GM18867 (cell line): ENCODE measurements at regions not wholly inside any gene's neighbourhood (a gene's known extent, or its start where the extent isn't known, plus 50 kb on each side); places are given as distances from the start of the nearest gene placed in this dataset.
"Not testable (repeated sequence)": the region's sequence is repeated elsewhere in the genome, so short reads cannot be mapped to it uniquely, and the experiment has no call there.

Experiments
- ATAC-seq: cut with Tn5 transposase; IDR thresholded peaks from one replicate; pipeline ENCODE4 v1.9.1; 2021; ENCODE audit warnings: mild to moderate bottlenecking, moderate library complexity; ENCODE audit not compliant: unreplicated experiment

GRCh38 chr4:18090447-18090846, 68.9 kb upstream of the LCORL start:
- ATAC-seq, result not testable (repeated sequence)

DNA sequence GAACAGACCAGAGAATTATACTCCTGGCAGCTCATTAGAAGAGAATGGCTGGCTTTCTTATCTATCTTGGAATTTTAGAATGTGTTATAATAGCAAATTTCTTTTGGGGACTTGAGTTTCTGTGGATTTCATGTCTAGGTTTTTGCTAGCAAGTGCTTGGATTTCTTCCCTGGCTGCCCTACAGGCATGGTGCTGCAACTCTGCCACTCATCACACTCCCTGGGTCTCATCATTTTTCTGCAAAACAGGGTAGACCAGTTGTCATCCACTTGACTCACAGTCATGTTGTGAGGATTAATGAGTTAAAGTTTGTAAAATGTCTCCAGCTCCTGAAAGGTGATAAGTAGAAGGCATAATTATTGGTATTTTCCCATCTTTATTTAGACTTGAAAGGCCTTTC, 60.7 kb upstream of the LCORL start:
- ATAC-seq, result no peak

DNA sequence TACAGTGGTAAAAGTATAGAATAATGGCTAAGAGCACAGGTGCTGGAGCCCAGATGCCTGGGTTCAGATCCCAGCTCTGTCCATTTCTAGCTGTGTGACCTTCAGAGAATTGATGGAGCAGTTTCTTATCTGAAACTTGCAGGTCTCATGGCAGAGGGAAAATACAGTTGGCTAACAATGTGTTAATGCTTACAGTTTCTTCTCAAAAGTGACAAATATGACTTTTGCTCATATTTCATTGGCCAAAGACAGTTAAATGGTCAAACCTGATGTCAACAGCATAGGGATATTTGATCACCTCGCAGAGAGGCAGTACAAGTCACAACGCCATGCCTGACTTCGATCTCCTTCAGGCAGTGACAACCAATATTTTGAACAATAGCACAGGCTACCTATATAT, 60.2 kb upstream of the LCORL start:
- ATAC-seq, result no peak

DNA sequence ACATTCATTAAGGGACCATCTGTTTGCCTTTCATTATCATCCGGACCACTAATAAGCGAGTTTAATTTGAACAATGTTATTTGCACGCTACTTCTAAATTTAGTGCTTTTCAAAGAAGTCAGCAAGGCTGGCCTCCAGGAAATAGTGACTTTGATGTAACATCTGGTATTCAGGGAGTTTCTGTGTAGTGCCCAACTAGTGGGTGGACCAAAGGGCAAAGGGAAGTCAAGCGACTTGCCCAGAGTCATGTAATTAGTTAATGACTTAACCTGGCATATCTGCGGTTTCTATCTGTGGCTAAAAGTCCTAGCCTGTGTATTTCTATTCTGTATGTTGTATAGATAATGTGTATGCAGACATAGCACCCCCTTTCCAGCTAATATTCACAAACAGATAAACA, 56.3 kb upstream of the LCORL start:
- ATAC-seq, result no peak

GRCh38 chr4:18075823-18076433, 54.4 kb upstream of the LCORL start:
- ATAC-seq, result peak; percentile 78

DNA sequence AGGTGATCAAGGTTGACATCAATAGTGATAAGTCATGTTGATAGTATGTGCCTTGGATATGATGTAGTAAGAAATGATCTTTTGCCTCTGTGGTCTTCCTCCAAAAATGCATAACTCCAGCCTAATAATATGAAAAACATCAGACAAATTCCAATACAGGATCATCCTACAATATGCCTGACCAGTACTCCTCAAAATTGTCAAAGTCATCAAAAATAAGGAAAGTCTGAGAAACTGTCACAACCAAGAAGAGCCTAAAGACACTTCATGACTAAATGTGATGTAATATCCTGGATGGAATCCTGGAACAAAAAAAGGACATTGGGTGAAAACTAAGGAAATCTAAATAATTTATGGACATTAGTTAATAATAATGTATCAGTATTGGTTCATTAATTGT, 50.3 kb upstream of the LCORL start:
- no peak for ATAC-seq
